Neural crest cell (in vitro differentiated cells): ENCODE measurements at regions not wholly inside any gene's neighbourhood (a gene's known extent, or its start where the extent isn't known, plus 50 kb on each side); places are given as distances from the start of the nearest gene placed in this dataset.

Experiments used
- DNase-seq: peaks from one replicate; pipeline ENCODE4 v3.0.0; 2021; ENCODE audit warnings: low read depth, mixed read lengths, low spot score
- H3K27ac Mint-ChIP-seq: one replicate; pipeline ENCODE4 v1.8.0; 2021; ENCODE audit warnings: mild to moderate bottlenecking, mixed read lengths; ENCODE audit not compliant: unreplicated experiment
- H3K27me3 Mint-ChIP-seq: 2 replicates; pipeline ENCODE4 v1.8.0; 2021; ENCODE audit warnings: low read depth, mild to moderate bottlenecking, mixed read lengths
- H3K36me3 Mint-ChIP-seq: 2 replicates; pipeline ENCODE4 v1.8.0; 2021; ENCODE audit warnings: low read depth, mild to moderate bottlenecking, mixed read lengths
- H3K4me1 Mint-ChIP-seq: 2 replicates; pipeline ENCODE4 v1.8.0; 2021; ENCODE audit warnings: mixed read lengths
- H3K4me3 Mint-ChIP-seq: one replicate; pipeline ENCODE4 v1.8.0; 2021; ENCODE audit warnings: mild to moderate bottlenecking, mixed read lengths
- H3K9me3 Mint-ChIP-seq: 2 replicates; pipeline ENCODE4 v1.8.0; 2021; ENCODE audit warnings: mixed read lengths
- TF ChIP-seq, protein P1 (sequence below): fragments of 200-600 bp; sonication (generic); conservative IDR thresholded peaks from 2 replicates; pipeline ENCODE4 v1.5.0; 2021; ENCODE audit warnings: antibody characterized with exemption, mild to moderate bottlenecking

DNA sequence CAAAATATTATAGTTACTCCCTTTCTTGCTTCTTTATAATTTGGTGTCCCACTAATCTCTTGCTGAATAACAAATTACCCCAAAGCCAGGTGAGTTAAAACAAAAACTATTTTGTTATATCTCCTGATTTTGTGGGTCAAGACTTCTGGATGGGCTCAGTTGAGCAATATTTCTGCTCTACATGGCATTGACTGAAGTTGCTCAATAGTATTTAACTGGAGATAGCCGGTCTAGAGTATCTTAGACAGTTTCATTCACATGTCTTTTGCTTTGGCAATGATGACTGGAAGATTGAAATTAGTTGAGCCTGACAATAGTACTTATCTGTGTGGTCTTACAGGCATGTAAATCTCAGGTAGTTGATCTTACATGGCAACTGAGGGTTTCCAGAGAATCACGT, 51.0 kb upstream of the TP63 start:
- no peaks in the 10 kb centered on the region for H3K4me1 Mint-ChIP-seq
- no peaks in the 10 kb centered on the region for H3K36me3 Mint-ChIP-seq
- H3K27ac Mint-ChIP-seq = no peak overlapping the region
- TF ChIP-seq, protein P1, sequence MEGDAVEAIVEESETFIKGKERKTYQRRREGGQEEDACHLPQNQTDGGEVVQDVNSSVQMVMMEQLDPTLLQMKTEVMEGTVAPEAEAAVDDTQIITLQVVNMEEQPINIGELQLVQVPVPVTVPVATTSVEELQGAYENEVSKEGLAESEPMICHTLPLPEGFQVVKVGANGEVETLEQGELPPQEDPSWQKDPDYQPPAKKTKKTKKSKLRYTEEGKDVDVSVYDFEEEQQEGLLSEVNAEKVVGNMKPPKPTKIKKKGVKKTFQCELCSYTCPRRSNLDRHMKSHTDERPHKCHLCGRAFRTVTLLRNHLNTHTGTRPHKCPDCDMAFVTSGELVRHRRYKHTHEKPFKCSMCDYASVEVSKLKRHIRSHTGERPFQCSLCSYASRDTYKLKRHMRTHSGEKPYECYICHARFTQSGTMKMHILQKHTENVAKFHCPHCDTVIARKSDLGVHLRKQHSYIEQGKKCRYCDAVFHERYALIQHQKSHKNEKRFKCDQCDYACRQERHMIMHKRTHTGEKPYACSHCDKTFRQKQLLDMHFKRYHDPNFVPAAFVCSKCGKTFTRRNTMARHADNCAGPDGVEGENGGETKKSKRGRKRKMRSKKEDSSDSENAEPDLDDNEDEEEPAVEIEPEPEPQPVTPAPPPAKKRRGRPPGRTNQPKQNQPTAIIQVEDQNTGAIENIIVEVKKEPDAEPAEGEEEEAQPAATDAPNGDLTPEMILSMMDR = no peak
- H3K27me3 Mint-ChIP-seq = no peaks in the 10 kb centered on the region
- no peak for DNase-seq
- H3K9me3 Mint-ChIP-seq = no peaks in the 10 kb centered on the region
- H3K4me3 Mint-ChIP-seq = no peak overlapping the region
